HS-5 (cell line): ENCODE measurements at regions not wholly inside any gene's neighbourhood (a gene's known extent, or its start where the extent isn't known, plus 50 kb on each side); places are given as distances from the start of the nearest gene placed in this dataset.
"Not testable (repeated sequence)": the region's sequence is repeated elsewhere in the genome, so short reads cannot be mapped to it uniquely, and the experiment has no call there.

Source experiments
- DNase-seq: peaks from one replicate; pipeline ENCODE4 v3.0.0-alpha.2; 2012; ENCODE audit warnings: low read depth

GRCh38 chr2:113386780-113387433 is 50.6 kb upstream of the ZNG1B start:
- not testable (repeated sequence) for DNase-seq

- not testable (repeated sequence) for DNase-seq
These were observed 57.9 kb upstream of the ZNG1B start for GRCh38 chr2:113379621-113380020.

GRCh38 chr2:113376913-113377445 is 60.5 kb upstream of the ZNG1B start:
- DNase-seq: no peak

- no peak for DNase-seq
These were observed 61.1 kb upstream of the ZNG1B start for GRCh38 chr2:113376253-113376912.

GRCh38 chr2:113374857-113375256 is 62.6 kb upstream of the ZNG1B start:
- DNase-seq: not testable (repeated sequence)

GRCh38 chr2:113372258-113372834 is 65.1 kb upstream of the ZNG1B start:
- DNase-seq: not testable (repeated sequence)

GRCh38 chr2:113370478-113371091 is 66.9 kb upstream of the ZNG1B start:
- DNase-seq: peak; percentile 36

GRCh38 chr2:113370030-113370429 is 67.5 kb upstream of the ZNG1B start:
- no peak for DNase-seq

- not testable (repeated sequence) for DNase-seq
These were observed 68.9 kb upstream of the ZNG1B start for GRCh38 chr2:113368581-113368980.

GRCh38 chr2:113366821-113367220 is 70.7 kb upstream of the ZNG1B start:
- not testable (repeated sequence) for DNase-seq

GRCh38 chr2:113365791-113366190 is 71.7 kb upstream of the ZNG1B start:
- not testable (repeated sequence) for DNase-seq

GRCh38 chr2:113365290-113365689 is 72.2 kb upstream of the ZNG1B start:
- not testable (repeated sequence) for DNase-seq

GRCh38 chr2:113361051-113361450 is 76.4 kb upstream of the ZNG1B start:
- DNase-seq: no peak

GRCh38 chr2:113357071-113357470 is 78.3 kb upstream of the PAX8 start:
- DNase-seq: no peak

GRCh38 chr2:113356284-113356683 is 77.6 kb upstream of the PAX8 start:
- not testable (repeated sequence) for DNase-seq

- not testable (repeated sequence) for DNase-seq
These were observed 76.8 kb upstream of the PAX8 start for GRCh38 chr2:113355339-113356015.

GRCh38 chr2:113351375-113352355 is 72.9 kb upstream of the PAX8 start:
- DNase-seq: no peak

GRCh38 chr2:113343800-113344199 is 65.1 kb upstream of the PAX8 start:
- not testable (repeated sequence) for DNase-seq

- no peak for DNase-seq
These were observed 63.9 kb upstream of the PAX8 start for GRCh38 chr2:113342650-113343049.

GRCh38 chr2:113341870-113342253 is 63.1 kb upstream of the PAX8 start:
- not testable (repeated sequence) for DNase-seq
